ENCODE measurements at regions not wholly inside any gene's neighbourhood (a gene's known extent, or its start where the extent isn't known, plus 50 kb on each side); places are given as distances from the start of the nearest gene placed in this dataset.

- H3K4me1 ChIP-seq (ENCODE audit: control insufficient read depth, insufficient read depth, low read length), result no peaks in the 10 kb centered on the region
- 0% methylated on average over 2 of the region's 2 CpGs for WGBS (ENCODE audit: insufficient coverage, insufficient replicate concordance, low lambda C conversion rate, missing lambda C conversion rate)
Measured at GRCh38 chr10:35838054-35838453, 196.0 kb upstream of the FZD8 start.

More at GRCh38 chr10:35838054-35838453, 196.0 kb upstream of the FZD8 start:
- no peak for FAIRE-seq
- no peak for ATAC-seq
- intact Hi-C loops (cut with micrococcal nuclease; ENCODE audit: unreplicated experiment) (loop anchor here (10.0 kb wide), 1 partner anchor 57 kb away; no protein-coding TSS in a partner anchor), in situ Hi-C loops (cut with MboI) (no loop called here)
- H3K27ac ChIP-seq (ENCODE audit: control insufficient read depth, insufficient read depth), result no peak overlapping the region
- H3K9me3 ChIP-seq (replicated peaks; ENCODE audit: control insufficient read depth, insufficient read depth, low read length), result no peaks in the 10 kb centered on the region; the same call in 2 of the 3 replicates
- SMC1A ChIA-PET (ENCODE audit: uncharacterized antibody, unreplicated experiment), result interaction anchor here (0.6 to 1.3 kb wide), 2 partner anchors 10 to 33 kb away, joined by 3 to 5 read pairs; no protein-coding TSS in a partner anchor
- no peaks in the 10 kb centered on the region for H3K36me3 ChIP-seq (ENCODE audit: control insufficient read depth in 2 of 2, insufficient read depth in 2 of 2, low read length in 1 of 2)
- no peaks in the 10 kb centered on the region for H3K27me3 ChIP-seq (replicated peaks in 1 of 2; ENCODE audit: control insufficient read depth in 2 of 2, insufficient read depth in 2 of 2, low read length in 1 of 2)
- no peak overlapping the region for H3K4me3 ChIP-seq
- no peaks in the 10 kb centered on the region for H4K20me1 ChIP-seq (ENCODE audit: control insufficient read depth, insufficient read depth)
- no peak overlapping the region for H3K4me2 ChIP-seq (ENCODE audit: control insufficient read depth, insufficient read depth)
- no TSS peak for BruUV-seq (replicated peaks)
- no peak overlapping the region for H3K9ac ChIP-seq (ENCODE audit: control insufficient read depth, insufficient read depth, low read length)
- POLR2A ChIA-PET, result interaction anchor here (0.6 kb wide), 1 partner anchor 93 kb away, joined by 3 read pairs; no protein-coding TSS in a partner anchor
- H3K79me2 ChIP-seq (ENCODE audit: control insufficient read depth, insufficient read depth, low read length), result no peaks in the 10 kb centered on the region
- H2AFZ ChIP-seq (ENCODE audit: control insufficient read depth, low read depth, low read length), result no peak overlapping the region
- RAD21 ChIA-PET (ENCODE audit: unreplicated experiment), result no interaction called here
- DNase-seq (ENCODE audit: low read depth, low spot score), result no peak
- TF ChIP-seq, protein P1, sequence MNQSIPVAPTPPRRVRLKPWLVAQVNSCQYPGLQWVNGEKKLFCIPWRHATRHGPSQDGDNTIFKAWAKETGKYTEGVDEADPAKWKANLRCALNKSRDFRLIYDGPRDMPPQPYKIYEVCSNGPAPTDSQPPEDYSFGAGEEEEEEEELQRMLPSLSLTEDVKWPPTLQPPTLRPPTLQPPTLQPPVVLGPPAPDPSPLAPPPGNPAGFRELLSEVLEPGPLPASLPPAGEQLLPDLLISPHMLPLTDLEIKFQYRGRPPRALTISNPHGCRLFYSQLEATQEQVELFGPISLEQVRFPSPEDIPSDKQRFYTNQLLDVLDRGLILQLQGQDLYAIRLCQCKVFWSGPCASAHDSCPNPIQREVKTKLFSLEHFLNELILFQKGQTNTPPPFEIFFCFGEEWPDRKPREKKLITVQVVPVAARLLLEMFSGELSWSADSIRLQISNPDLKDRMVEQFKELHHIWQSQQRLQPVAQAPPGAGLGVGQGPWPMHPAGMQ (IDR thresholded peaks at IDR 0.05; ENCODE audit: borderline replicate concordance), result no peak
- TF ChIP-seq KLF5 (IDR thresholded peaks at IDR 0.05; ENCODE audit: partially characterized antibody) (no peak), FOXK2 (IDR thresholded peaks at IDR 0.05) (no peak), SP1 (IDR thresholded peaks at IDR 0.05; ENCODE audit: low read depth, low read length) (no peak), CBX5 (IDR thresholded peaks at IDR 0.05; ENCODE audit: low read depth) (no peak), NFXL1 (IDR thresholded peaks at IDR 0.05; ENCODE audit: borderline replicate concordance) (no peak), HCFC1 (IDR thresholded peaks at IDR 0.05; ENCODE audit: low read length) (no peak), GABPA (IDR thresholded peaks at IDR 0.05; ENCODE audit: low read depth) (no peak), POLR2A (IDR thresholded peaks at IDR 0.05; ENCODE audit: low read depth, low read length) (no peak), MXI1 (IDR thresholded peaks at IDR 0.05; ENCODE audit: low read depth, low read length) (no peak)
- TF ChIP-seq, protein P2, sequence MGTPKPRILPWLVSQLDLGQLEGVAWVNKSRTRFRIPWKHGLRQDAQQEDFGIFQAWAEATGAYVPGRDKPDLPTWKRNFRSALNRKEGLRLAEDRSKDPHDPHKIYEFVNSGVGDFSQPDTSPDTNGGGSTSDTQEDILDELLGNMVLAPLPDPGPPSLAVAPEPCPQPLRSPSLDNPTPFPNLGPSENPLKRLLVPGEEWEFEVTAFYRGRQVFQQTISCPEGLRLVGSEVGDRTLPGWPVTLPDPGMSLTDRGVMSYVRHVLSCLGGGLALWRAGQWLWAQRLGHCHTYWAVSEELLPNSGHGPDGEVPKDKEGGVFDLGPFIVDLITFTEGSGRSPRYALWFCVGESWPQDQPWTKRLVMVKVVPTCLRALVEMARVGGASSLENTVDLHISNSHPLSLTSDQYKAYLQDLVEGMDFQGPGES (IDR thresholded peaks at IDR 0.05), result no peak
- CTCF ChIA-PET, result no interaction called here
